SU-DHL-6 (cell line): ENCODE measurements at regions not wholly inside any gene's neighbourhood (a gene's known extent, or its start where the extent isn't known, plus 50 kb on each side); places are given as distances from the start of the nearest gene placed in this dataset.

Source experiments
- EZH2phosphoT487 ChIP-seq: fragments of 200-600 bp; sonication (generic), shearing (Covaris generic); conservative IDR thresholded peaks from 2 replicates; pipeline ENCODE4 v1.6.1; 2018; ENCODE audit warnings: mild to moderate bottlenecking, antibody characterized with exemption, low read length, moderate library complexity, mixed read lengths
- TF ChIP-seq, protein P1 (sequence below): fragments of 200-600 bp; sonication (generic); IDR thresholded peaks from one replicate; pipeline ENCODE4 v1.5.1; 2017; ENCODE audit warnings: antibody characterized with exemption, mild to moderate bottlenecking, low read length, moderate library complexity; ENCODE audit not compliant: insufficient read depth, poor library complexity, severe bottlenecking

DNA sequence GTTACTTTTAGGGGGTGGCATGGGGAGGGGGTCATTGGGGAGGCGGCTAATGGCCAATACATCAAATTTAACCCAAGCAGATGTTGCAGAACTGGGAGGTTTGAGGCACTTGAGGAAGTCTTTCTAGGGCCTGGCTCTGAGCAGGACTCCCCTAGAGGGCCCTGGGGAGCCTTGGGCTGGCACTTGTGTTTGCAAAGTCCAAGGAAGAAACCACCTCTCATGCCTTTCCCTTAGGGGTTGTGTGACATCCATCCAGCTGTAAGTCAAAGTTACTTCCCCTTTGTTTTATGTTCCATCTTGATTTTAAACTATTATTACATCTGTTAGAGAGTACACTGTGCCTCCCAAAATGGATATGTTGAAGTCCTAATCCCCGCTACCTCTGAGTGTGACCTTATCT is 159.9 kb downstream of the KATNAL1 start:
- TF ChIP-seq, protein P1, sequence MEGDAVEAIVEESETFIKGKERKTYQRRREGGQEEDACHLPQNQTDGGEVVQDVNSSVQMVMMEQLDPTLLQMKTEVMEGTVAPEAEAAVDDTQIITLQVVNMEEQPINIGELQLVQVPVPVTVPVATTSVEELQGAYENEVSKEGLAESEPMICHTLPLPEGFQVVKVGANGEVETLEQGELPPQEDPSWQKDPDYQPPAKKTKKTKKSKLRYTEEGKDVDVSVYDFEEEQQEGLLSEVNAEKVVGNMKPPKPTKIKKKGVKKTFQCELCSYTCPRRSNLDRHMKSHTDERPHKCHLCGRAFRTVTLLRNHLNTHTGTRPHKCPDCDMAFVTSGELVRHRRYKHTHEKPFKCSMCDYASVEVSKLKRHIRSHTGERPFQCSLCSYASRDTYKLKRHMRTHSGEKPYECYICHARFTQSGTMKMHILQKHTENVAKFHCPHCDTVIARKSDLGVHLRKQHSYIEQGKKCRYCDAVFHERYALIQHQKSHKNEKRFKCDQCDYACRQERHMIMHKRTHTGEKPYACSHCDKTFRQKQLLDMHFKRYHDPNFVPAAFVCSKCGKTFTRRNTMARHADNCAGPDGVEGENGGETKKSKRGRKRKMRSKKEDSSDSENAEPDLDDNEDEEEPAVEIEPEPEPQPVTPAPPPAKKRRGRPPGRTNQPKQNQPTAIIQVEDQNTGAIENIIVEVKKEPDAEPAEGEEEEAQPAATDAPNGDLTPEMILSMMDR, result no peak
- no peak for TF ChIP-seq EZH2phosphoT487
